HG02763 (cell line): ENCODE measurements at regions not wholly inside any gene's neighbourhood (a gene's known extent, or its start where the extent isn't known, plus 50 kb on each side); places are given as distances from the start of the nearest gene placed in this dataset.
"Not testable (repeated sequence)": the region's sequence is repeated elsewhere in the genome, so short reads cannot be mapped to it uniquely, and the experiment has no call there.

Experiments
- ATAC-seq: cut with Tn5 transposase; IDR thresholded peaks from one replicate; pipeline ENCODE4 v1.9.1; 2021; ENCODE audit warnings: mild to moderate bottlenecking, moderate library complexity; ENCODE audit not compliant: unreplicated experiment

DNA sequence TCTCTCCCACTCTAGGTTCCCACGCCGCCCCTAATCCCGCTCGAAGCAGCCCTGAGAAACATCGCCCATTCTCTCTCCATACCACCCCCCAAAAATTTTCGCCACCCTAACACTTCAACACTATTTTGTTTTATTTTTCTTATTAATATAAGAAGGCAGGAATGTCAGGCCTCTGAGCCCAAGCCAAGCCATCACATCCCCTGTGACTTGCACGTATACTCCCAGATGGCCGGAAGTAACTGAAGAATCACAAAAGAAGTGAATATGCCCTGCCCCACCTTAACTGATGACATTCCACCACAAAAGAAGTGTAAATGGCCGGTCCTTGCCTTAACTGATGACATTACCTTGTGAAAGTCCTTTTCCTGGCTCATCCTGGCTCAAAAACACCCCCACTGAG lies 127.2 kb upstream of the ADCY2 start:
- not testable (repeated sequence) for ATAC-seq

DNA sequence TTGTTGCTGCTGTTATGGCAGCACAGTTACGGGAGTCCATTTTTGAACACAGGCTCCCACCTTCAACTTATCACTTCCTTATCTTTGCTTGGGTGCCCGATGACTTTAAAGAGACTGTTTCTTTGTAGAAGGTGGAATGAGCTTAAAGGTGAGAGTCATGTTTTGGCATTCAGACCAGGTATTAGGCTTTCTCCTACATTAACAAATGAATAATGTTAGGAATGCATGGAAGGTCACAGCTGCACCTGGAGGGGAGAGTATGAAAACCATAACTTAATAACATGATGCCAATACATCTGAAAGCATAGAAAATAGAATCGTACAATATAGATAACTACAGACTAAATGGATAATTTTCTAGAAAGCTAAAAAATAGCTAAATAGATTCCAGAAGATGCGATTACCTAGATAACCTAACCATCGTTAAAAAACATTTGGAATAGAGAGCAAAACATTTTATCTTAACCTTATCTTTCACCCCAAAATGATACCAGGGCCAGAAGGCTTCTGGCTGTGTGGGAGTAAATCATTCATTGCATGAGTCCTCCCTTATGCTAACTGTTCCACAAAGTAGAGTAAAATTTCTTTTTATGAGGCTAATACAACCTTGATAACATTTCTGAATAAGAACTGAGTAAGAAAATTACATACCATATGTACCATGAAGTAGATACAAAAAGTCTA lies 126.2 kb upstream of the ADCY2 start:
- no peak for ATAC-seq

GRCh38 chr5:7271435-7272084 lies 124.4 kb upstream of the ADCY2 start:
- no peak for ATAC-seq

- ATAC-seq: no peak
Observed at GRCh38 chr5:7272408-7272965, 123.5 kb upstream of the ADCY2 start.

DNA sequence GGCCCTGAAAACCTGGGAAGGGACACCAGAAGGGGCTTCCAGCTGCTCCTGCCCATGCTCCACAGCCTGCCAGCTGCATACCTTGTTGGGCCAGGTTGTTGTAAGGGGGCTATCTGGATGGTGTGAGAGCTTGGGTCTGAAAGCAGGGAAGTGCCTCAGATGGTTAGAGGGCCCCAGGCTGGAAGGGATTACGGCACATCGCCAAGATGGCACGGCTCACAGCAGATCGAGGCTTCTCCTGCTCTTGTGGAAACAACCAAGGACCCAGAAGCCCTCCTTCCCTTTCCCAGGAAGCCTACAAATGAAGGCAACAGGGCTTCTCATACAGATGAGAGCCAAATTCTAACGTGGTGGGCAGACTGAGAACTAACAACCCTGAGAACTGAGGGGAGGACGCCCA lies 121.7 kb upstream of the ADCY2 start:
- ATAC-seq: no peak

DNA sequence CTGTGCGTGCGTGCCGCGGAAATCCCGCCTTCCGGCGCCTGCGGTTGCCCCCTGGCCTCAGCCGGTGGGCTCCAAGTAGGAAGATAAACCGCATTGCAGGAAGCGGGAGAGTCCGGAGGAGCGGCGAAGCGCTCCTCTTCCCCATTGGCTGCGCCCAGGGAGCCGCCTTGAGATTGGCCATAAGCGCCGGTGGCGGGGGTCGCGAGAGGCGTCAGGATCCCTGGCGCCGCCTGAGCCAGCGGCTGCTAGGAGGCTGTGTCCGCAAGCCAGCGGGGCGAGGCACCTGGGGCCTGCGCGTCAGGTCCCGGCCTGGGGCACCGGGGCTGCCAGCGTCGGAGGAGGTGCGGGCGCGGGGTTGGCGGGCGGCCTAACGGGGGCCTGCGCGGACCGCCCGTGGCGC lies 106.3 kb upstream of the ADCY2 start:
- ATAC-seq: not testable (repeated sequence)

DNA sequence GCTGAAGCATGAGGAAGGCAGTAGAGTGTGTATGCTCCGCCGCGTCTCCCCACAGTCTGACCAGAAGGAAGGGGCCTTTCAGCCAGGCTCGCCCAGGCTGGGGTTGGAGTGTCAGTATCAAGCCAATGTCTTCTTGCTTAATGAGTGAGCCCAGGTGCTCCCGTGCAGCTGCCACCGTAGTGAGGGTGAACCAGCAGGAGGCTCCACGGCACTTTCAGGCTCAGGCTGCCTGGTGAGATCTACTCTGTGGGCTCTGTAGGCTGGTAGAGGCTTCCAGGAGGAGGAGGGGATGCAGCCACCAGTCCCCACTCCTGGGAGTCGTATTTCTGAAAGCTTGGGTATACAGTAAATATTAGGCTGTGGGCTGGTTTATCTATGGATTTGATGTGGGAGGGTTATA lies 98.1 kb upstream of the ADCY2 start:
- ATAC-seq: not testable (repeated sequence)

- not testable (repeated sequence) for ATAC-seq
Observed at GRCh38 chr5:7299731-7300130, 96.2 kb upstream of the ADCY2 start.

- not testable (repeated sequence) for ATAC-seq
Observed at GRCh38 chr5:7305000-7305674, 90.8 kb upstream of the ADCY2 start.

DNA sequence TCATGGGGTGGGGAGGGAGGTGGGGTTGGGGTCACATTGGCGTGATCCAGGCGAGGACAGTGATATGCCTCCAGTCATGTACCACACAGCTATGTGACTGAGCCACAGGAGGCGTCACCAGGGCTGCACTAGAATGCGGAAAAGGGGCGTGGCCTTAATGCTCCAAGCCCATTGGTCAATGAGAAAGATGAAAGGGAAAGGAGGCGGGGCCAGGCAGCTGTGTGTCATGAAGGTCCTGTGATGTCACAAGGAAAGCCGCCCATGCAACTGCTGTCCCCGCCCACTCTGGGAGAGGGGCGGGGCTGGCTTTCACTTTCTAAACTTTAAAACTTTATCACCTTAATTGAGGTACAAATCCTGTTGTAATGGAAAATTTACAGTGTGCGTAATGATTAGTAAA lies 89.4 kb upstream of the ADCY2 start:
- not testable (repeated sequence) for ATAC-seq

DNA sequence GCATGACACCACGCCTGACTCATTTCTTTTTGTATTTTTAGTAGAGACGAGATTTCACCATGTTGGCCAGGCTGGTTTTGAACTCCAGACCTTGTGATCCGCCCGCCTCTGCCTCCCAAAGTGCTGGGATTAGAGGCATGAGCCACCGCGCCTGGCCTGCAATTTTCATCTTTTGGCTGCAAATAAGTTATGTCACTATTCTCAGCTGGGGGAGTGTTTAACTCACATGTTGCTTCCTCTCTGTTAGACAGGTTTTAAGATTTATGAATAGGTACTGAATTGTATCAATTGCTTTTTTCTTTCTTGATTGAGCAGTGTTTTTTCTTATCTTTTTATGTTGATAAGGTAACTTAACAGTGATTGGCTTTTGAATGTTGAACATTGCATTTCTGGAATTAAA lies 88.2 kb upstream of the ADCY2 start:
- not testable (repeated sequence) for ATAC-seq

DNA sequence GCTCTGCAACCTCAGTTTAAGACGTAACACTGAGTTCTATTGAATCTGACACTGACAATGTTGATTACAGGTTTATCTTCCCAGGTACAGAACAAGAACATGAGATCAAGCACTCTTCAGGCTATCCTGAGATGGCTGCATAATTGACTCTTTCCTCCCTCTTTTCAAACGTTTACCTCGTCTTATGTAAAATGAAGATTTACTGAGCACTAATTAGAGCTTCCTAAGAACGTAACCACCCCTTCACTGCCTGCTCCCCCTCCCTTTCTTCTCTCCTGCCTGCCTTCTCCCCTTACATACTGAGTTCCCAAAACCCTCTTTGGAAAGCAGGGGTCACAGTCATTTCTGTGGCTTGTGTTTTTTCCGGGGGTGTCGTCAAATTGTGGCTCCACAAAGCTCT lies 86.2 kb upstream of the ADCY2 start:
- not testable (repeated sequence) for ATAC-seq

DNA sequence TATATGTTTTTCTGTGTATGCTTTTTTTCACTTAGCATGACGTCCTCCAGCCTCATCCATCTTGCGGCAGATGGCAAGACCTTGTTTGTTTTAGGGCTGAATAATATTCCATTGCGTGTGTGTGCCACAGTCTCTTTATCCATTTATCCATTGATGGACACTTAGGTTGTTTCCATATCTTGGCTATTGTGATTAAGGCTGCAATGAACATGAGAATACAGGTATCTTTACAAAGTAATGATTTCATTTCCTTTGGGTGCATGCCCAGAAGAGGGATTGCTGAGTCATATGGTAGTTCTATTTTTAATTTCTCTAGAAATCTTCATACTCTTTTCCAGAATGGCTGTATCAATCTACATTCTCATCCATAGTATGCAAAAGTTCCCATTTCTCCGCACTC lies 85.3 kb upstream of the ADCY2 start:
- ATAC-seq: not testable (repeated sequence)

DNA sequence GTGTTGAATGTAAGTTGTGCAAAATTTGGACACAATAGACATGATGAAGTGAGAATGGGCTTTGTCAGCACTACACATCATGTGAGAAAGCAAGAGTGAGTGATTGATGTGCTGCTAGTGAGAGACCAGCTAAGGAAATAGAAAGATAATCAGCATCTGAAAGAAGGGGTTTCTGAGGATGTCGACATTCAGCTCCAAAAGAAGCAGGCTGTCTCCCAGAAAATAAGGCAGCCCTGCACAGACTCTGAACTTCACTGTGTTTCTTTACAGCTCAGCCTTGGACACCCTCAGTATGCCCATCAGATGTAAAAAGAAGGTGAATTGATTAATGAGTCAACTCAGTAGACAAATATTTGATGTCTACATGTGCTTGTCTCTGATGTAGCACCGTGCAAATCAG lies 80.8 kb upstream of the ADCY2 start:
- no peak for ATAC-seq

DNA sequence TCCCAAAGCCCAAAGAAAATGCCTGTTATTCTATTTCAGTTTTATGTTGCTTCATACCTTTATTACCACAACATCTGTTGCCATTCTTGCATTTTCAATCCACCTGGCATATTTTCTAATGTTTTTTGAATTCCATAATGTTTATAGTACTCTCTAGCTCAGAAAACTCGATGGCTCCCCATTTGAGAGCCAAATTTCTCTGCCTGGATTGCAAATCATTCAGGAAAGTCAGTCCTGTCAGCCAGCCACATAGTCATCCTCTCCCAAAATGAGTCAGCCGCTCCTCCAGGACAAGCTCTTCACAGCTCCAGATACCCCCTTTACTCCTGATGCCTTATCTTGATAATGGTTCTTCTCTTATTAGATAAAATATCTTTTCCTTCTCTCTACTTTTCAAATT lies 78.2 kb upstream of the ADCY2 start:
- no peak for ATAC-seq

GRCh38 chr5:7320701-7321301 lies 75.1 kb upstream of the ADCY2 start:
- ATAC-seq: no peak

DNA sequence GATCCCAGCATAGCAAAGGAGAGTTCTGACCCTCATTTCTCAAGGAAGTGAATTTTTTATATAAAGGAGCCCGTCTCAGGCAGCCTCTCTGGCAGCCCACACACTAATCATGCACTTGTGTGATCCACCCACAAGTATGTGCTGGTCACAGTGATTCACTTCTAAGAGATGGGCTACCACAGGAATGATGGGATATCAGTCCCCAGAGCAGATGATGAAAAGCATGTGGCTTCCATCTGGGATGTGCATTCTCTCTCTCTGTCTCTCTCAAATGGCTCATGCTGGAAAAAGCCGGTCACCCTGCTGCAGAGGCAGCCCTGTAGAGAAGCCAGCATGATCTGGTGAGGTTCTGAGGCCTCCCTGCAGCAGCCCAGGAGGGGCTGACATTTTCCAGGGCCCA lies 74.2 kb upstream of the ADCY2 start:
- ATAC-seq: no peak

GRCh38 chr5:7324919-7325318 lies 71.0 kb upstream of the ADCY2 start:
- no peak for ATAC-seq

GRCh38 chr5:7325975-7326913 lies 69.7 kb upstream of the ADCY2 start:
- no peak for ATAC-seq

DNA sequence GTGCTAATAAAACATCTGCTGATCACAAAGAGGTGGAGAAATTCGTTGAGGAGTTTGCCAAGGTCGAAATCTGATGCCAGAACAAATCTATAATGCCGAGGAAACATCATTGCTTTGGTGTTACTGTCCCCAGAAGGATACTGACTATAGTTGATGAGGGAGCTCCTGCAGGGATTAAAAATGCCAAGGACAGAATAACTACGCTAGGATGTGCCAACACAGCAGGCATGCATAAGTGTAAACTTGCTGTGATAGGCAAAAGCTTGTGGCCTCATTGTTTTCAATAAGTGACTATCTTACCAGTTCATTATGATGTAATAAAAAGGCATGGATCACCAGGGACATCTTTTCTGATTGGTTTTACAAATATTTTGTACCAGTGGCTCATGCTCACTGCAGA lies 66.8 kb upstream of the ADCY2 start:
- ATAC-seq: no peak
